HUDEP-2 (cell line): ENCODE measurements at regions not wholly inside any gene's neighbourhood (a gene's known extent, or its start where the extent isn't known, plus 50 kb on each side); places are given as distances from the start of the nearest gene placed in this dataset.
"Not testable (repeated sequence)": the region's sequence is repeated elsewhere in the genome, so short reads cannot be mapped to it uniquely, and the experiment has no call there.

Source experiments
- DNase-seq, 76 experiments: peaks; one replicate each; lab custom pipeline; 2025; ENCODE audit not compliant: unreplicated experiment in 76 of 76; lab: John Stamatoyannopoulos, UW

DNA sequence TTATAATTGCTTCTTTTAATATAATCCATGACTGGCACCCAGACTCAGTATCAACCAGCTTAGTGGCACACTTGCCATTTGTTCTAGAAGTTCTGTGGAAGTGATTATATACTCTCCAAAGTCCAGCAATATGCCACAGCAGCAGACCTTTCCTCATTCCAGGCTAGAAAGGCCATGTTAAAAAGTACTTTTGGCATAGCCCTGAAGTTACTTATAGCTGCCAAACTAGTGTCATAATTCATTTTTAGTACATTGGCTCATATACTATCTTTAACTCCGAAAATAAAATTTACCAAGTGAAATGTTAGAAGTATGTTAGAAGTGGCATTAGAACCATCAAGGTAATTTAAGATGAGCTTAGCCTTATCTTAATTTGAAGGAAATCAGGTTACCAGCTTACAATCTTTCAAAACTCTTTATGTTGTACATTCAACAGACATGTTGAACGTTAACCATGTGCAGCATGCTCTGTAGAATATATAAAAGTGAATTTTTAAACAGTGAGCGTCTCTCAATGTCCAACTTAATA is 714.2 kb upstream of the LCORL start:
- no peak for DNase-seq

DNA sequence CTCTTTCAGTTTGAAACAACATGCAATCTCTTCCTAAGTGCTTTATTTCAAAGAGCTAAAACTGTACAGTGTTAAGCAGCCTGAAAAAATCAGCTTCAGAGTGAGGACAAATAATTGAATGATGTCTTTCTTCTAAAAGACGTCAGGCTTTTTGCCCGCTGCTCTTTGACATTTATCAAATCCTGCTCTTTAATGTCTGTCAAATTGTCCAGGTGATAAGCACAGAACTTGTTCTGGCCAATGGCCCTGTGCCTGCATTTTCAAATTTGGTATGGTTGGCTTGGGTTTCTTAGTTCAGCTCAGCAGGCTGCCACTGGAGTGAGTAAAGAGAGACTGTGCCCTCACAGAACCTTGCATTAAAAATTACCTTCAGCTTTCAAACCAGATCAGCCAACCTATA is 712.9 kb upstream of the LCORL start:
- no peak for DNase-seq

DNA sequence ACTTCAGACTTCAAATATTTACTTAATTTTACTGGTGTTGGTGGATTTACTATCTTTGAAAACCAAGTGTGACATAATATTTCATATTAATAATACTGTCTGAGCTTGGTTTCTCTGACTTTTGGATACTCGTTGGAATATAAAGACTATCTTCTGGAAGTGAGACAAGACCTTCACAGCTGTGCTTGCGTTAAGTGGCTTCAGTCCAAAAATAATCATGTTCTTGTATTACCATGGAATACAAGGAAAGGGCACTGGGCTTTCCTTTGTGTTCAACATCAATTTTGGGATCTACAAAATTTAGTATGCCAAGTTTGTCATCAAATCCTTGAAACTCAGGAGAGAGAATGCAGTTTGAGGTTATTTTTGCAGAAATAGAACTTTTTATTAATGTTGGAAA is 712.4 kb upstream of the LCORL start:
- no peak for DNase-seq

DNA sequence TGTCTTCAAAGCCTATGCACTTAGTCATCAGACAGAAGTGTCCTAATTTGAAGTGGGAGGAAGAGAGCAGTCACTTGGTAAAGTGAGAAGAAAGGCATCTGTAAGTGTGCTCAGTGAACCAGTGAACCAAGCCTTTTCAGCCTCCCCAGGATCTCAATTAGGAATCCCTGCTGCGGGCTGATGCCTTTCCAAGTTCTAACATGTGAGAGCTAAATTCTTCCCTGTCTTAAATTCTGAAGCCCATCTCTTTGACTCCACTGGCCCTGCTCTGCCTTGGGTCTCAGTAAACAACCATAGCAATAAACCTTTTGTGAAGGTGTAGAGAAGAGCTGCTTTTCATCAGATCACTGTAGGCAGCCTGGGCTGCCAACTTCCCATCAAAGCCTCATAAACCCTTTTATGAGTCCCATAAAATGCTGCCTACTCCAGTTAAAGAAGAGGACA is 701.2 kb upstream of the LCORL start:
- no peak for DNase-seq

DNA sequence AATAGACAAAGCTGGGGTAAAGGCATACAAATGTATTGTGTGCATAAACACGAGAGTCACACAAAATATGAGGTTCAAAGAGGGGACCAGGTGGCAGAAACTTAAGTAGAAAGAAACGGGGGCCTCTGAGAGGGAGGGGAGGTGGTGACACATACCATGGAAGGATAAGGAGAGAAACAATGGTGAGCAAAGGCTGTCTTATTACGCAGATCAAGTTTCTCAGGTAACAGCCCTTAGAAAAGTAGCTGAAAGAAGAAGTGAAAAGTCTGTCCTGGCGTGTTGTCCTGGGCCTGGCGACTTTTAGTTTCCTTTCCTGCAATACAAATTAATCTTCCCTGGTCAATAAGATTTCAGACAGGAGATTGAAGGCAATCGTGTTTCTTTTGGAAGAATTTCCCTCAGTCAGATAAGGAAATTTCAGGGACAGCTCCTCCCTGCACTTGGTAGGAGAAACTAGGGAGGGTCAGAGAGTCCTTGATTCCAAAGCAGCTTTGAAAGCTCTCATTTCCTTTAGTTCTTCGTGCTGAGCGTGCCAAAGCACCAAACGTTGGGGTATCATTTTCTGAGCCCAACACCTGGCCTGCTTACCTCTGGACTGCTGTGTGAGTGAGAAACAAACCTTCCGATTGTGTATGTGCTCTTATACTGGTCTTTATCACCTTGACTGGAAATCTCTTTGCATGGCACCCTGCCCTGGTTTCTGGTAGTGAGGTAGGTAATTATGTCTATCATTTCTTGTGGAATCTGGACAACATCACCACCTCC is 676.7 kb upstream of the LCORL start:
- DNase-seq = no peak

DNA sequence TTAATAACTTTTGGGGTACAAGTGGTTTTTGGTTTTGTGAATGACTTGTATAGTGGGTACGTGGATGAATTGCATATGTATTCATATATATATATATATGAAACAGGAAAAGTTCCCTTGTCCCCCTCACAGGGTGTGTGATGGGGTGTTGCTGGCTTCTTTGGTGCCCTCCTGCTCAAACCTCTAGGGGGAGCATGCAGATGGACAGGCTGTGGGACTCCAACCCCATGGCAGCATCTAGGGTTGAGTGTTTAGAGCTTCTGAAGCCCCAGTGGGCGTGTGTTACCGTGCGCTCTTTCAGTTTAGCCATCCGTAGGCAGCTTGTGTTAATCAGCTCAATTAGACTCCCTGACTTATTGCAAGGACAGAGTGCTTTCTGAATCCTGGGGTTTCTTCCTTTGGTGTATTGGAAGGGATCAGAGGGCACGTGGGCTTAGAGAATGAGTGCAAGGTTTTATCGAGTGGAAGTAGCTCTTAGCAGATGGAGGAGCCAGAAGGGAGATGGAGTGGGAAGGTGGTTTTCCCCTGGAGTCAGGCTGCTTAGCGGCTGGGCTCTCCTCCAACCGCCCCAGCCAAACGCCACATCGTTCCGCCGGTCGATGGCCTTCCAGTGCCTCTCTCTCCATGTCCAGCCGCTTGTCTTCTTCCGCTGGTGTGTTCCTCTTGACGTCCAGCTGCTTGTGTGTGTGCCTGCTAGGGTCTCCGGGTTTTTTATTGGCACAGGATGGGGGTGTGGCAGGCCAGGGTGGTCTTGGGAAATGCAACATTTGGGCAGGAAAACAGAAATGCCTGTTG is 674.4 kb upstream of the LCORL start:
- DNase-seq = no peak

DNA sequence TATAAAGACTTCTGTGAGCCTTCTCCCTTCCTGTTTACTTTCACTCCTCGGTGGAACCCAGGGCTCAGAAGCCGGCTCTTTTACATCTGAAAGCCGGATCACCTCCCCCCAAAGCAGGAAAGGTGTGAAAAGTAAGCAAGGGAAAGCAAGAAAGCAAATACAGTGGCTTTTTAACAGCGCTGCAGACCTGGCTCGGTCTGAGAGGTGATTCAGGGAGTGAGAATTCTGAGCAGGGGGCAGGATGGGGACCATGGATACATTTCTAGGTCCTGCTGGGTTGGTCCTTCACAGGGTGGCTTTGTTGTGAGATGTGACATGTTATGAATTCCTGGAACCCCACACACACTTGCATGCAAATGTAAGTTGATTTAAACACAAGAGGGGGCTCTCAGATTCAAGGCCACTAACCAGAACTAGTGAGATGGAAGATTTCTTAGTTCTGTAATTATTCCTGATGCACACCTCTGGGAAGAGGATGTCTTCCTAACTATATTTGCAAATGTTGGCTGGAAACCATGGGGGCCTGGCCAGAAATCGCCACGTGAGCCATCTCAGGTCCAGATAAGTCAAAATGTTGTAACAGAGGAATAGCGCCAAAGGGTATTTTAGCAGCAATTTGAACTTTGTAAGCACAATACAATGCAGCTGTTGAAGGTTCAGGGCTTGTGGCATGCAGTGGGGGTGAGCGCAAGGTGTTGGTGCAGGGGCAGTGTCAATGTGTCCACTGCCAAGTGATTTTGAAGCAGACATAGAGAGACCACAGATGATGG is 670.1 kb upstream of the LCORL start:
- no peak for DNase-seq

DNA sequence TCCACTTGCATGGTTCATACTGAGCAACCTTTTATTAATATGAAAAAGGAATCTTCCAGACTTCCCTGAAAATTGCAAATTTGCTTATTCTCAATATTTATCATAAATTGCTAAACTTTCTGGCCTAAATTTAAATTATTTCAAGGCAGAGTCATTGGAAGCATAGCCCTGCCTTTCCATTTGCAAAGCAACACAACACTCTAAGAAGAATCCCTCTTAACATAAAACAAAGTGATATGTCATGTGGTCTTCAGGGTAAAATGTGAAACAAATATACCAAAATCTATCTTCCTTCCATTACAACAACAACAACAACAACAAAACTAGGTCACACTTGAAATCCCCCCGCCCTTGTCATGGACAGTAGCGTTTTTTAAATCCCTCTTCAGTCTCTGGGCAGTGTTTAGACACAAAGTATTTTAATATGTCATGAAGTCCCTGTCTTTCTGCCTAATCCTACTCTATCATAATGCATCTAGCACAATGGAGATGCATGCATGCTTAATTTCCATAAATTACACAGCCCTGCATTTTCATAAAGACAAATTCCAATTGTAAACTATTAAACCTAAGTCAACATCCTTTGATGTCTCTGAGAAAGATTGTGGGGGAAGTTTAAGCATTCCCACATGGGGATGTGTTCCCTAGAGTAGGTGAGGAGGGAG is 668.9 kb upstream of the LCORL start:
- no peak for DNase-seq

DNA sequence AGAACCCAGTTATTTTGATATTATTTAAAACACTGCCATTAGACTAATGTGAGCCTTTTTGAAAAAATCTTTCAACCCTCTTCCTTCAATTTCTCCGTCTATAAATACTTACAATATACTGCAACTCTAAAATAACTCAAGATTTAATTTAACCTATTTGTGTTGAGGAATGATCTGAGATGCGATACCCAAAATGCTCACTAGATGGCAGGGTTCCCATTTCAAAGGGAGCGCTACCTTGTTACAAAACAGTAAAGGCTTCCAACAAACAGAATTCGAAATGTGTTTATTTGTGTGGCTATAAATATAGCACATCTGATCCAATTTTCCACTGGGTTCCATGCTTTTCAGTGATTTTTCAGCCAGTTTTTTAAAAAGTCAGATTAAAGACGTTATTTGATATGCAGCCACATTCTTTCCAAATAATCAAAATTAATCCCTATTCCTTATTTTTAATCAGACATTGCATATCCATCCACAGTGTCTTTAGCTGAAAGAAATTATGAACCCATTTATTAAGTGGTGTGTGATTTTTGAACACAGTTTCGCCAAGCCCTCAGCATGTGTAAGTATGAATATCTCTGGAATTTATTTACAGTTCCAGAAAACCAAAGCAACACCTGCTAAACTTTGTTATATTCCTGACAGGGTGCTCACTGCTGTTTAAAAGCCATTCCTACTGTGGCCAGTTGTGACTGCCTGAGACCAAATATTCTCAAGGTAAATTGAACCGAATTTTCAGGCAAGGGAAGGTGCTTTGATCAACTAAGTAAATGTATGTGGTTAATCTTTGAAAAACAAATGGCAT is 668.0 kb upstream of the LCORL start:
- DNase-seq = peak in 25 of 76 experiments; percentile 0 to 46 (median 6)

DNA sequence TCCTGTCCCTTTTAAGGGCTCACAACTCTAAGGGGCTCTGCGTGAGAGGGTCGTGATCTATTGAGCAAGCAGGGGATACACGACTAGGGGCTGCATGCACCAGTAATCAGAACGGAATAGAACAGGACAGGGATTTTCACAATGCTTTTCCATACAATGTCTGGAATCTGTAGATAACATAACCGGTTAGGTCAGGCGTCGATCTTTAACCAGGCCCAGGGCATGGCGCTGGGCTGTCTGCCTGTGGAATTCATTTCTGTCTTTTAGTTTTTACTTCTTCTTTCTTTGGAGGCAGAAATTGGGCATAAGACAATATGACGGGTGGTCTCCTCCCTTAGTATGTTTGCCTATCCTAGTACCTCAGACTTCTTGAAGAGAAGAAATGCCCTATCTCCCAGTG is 666.8 kb upstream of the LCORL start:
- DNase-seq = not testable (repeated sequence)

DNA sequence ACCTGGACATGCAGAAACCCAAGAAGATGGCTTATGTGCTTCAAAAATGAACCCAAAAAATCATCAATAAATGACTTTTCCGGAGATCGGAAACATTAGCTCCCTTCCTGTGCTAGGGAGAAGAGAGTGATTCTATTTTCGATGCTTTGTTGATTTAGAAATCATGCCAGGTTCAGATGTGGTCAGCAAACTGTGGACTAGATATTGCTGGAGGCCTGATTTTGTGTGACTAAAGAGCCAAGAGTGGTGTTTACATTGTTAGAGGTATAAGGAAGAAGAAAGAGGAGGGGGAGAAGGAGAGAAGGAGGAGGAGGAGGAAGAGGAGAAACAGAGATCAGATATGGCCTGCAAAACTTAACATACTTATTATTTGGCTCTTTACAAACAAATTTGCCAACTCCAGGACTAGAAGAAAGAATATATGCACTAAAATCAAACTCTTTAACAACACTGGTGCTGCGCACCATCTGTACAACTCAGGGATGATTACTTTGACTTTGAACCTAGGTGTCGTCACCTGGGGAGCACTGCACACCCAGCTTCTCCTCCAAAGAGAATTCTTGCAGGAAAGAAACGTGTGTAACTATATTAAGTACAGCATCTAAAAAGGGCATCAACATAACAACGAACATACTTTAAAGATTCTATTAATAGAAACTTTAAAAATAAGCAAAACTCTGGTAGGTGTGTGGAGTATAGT is 664.9 kb upstream of the LCORL start:
- no peak for DNase-seq

DNA sequence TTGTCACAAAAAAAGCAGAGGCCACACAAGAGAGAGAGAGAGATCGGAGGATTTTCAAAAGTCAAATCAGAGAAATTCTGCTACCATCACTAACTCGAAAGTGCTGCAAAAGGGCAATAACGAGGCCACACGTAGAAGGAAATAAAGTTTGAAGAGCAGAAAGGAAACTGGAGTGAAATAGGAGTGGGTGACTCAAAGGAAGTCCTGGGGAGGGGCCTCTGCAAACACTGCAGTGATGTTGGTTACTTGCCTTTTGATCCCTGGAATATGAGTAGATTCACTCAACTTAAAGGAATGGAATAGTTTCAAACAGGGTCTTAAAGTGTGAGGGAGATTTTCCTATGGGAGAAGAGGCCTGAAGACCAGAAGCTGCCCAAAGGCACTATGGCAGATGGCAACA is 663.4 kb upstream of the LCORL start:
- DNase-seq = no peak

DNA sequence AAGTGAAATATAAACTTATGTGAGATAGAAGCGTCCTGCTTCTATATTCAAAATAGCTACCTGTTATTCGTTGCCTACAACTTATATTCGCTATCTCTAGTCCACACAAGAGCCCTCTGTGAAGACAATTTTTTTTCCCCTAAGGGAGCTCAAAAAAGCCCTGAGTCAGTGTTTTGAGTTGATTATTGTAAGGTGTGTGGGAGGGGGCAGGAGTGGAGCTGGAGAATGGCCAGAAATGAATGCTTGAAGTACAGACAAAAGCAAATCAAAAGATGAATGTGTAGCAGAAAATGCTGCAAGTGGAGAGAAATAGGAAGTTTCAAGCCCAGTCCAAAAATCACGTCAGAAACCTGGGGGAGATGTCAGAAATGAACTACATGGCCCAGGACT is 655.0 kb upstream of the LCORL start:
- DNase-seq = no peak

DNA sequence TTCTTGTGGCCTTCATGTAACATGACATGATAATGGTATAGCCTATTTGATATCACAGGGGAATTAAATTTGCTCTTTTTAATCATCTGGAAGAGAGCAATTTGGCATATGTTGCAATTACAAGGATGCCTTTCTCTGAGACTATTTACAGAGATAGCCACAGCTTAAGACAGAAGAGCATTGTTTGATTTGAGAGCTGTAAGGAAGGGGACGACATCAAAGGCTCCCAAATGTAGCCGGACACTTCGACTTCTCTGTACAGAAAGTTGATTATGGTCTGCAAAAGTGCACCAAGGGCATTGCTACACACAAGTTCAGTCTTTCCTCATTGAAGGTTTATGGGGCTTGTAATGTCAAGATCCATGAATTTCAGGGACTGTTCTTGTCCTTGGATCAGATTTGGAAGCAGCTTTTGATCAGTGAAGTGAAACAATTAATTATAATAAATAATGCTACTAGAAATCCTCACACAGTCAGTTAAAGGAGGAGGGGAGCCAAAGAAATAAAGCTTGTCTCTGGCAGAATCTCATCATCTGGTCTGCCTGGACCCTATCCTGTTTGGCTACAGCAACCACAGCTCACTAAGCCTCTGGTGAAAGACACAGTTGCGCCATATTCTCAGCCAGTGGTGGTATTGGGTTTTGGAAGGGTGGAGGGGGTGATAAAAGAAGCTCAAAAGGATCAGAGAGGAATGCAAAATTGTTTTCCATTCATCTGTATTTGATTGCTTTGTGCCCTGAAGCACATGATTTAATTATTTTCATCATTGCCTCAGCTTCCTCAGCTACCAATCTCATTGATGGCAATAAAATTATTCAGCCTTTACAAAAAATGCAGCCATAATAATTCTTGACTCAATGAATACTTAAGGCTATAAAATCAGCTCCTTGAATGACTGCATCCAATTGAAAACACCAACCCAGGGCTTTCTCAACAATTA is 654.3 kb upstream of the LCORL start:
- no peak for DNase-seq

DNA sequence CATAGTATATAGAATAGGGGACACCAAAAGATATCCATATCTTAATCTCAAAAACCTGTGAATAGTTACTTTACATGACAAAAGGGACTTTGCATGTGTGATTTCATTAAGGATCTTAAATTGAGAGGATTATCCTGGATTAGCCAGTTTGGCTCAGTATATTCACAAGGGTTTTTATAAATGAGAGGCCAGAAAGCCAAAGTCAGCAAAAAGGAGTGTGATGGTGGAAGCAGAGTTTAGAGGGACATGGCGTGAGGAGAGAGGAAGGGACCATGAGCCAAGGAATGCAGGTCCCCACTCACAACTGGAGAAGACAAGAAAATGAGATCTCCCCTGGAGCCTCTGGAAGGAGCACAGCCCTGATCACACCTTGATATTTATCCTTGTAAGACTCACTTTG is 648.5 kb upstream of the LCORL start:
- DNase-seq = no peak

DNA sequence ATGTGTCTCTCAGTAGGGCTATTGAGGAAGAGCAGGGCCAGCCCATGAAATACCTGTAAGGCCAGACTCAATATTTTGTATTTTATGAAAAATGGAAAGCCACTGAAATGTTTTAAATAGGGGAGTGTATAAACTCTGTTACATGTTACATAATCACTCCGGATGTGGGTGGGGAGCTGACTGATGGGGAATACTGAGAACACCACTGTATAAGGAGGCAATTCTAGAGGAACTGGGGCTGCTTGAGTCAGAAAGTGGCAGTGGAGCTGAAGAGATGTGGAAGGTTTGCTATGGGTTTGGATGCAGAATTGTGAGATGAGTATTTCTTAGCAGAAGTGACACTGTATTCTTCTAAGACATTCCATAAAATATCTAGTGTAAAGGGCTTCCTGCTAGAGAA is 647.8 kb upstream of the LCORL start:
- no peak for DNase-seq

DNA sequence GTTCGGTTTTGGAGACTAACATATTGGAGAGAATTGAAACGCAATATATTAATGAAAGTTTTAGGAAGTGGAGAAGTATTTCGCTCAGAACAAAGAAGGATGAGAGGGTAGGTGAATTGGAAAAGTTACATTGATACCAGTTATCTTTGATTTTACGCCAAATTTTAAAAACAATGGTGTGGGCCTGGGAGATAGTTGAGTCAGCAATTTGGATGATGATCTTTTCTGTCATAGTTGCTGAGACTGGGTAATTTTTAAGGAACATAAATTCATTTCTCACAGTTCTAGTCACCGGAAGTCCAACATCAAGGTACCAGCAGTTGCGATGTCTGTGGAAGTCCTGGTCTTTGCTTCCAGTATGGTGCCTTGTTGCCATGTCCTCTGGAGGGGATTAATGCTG is 644.8 kb upstream of the LCORL start:
- DNase-seq = no peak

DNA sequence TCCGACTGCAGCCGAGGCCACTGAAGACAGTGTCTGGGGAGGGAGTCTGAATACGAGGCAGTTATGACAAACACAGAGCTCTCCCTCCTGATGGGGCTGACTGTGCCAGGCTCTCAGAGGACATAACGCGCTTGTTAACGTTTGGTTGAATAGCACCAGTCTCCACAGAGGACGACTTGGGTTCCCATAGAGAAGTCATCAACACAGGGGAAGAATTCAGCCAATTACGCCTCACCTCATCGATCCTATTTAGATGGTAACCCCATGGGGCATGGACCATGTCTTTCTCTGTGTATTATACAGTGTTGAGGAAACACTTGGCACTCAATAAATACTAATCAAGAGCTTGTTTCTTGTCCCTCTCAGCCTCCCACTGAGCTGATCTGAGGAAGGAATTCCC is 642.6 kb upstream of the LCORL start:
- no peak for DNase-seq
